Chondrocyte (in vitro differentiated cells): ENCODE measurements at regions not wholly inside any gene's neighbourhood (a gene's known extent, or its start where the extent isn't known, plus 50 kb on each side); places are given as distances from the start of the nearest gene placed in this dataset.

Experiments
- DNase-seq: peaks from one replicate; pipeline ENCODE4 v3.0.0; 2021; ENCODE audit warnings: mixed read lengths, low spot score
- H3K27ac Mint-ChIP-seq: one replicate; pipeline ENCODE4 v1.8.0; 2021; ENCODE audit warnings: mild to moderate bottlenecking, moderate library complexity, mixed read lengths; ENCODE audit not compliant: unreplicated experiment
- H3K27me3 Mint-ChIP-seq: 2 replicates; pipeline ENCODE4 v1.8.0; 2021; ENCODE audit warnings: low read depth, mixed read lengths
- H3K36me3 Mint-ChIP-seq: 2 replicates; pipeline ENCODE4 v1.8.0; 2021; ENCODE audit warnings: low read depth, mixed read lengths
- H3K4me1 Mint-ChIP-seq: 2 replicates; pipeline ENCODE4 v1.8.0; 2021; ENCODE audit warnings: low read depth, mild to moderate bottlenecking, mixed read lengths
- H3K4me3 Mint-ChIP-seq: one replicate; pipeline ENCODE4 v1.8.0; 2021; ENCODE audit warnings: mild to moderate bottlenecking, moderate library complexity, mixed read lengths; ENCODE audit not compliant: unreplicated experiment
- H3K9me3 Mint-ChIP-seq: 2 replicates; pipeline ENCODE4 v1.8.0; 2021; ENCODE audit warnings: low read depth, mixed read lengths
- CTCF ChIP-seq: fragments of 200-600 bp; sonication (generic); IDR thresholded peaks from 2 replicates; pipeline ENCODE4 v1.5.0; 2021; ENCODE audit warnings: antibody characterized with exemption, mild to moderate bottlenecking, moderate library complexity

DNA sequence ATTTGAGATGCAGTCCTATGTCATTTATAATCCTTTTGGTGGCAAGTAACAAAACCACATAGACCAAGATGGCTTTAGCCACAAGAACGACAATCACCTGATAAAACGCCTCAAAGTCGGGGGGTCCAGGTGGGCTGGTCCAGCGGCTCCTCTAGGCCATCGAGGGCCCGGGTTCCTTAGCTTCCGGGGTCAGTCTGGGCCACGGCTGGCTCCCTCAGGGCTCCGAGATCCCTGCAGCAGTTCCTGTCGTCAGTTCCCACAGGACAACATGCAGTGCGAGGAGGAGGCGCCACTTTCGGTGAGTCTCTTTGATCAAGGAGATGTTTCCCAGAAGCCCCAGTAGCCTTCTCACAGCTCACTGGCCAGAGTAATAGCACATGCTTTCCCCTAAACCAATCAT lies 574.6 kb downstream of the AACS start:
- no peak for TF ChIP-seq CTCF
- Mint-ChIP-seq H3K27me3 (no peaks in the 10 kb centered on the region), H3K4me3 (no peak overlapping the region), H3K36me3 (no peaks in the 10 kb centered on the region), H3K27ac (no peak overlapping the region), H3K4me1 (no peaks in the 10 kb centered on the region), H3K9me3 (peaks cover 3% of the 10 kb centered on the region)
- no peak for DNase-seq

DNA sequence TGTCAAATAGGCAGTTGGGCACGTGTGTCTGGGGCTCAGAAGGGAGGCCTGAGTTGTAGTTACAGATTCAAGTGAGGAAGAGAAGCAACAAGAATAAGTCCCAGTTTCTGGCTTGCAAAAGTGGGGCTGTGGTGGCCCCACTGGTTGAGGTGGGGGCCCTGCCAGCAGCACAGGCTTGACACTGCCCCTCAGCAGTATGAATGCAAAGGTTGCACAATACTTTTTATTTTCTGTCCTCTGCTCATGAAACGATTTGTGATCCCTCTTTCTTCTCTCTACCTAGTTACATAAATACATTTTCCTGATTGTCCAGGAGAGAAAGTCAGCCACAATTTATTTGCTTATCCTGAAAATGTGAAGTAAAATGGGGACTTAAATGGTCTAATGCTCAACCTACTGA lies 577.8 kb downstream of the AACS start:
- H3K27me3 Mint-ChIP-seq: no peaks in the 10 kb centered on the region
- H3K27ac Mint-ChIP-seq: no peak overlapping the region
- no peak for TF ChIP-seq CTCF
- H3K36me3 Mint-ChIP-seq: no peaks in the 10 kb centered on the region
- DNase-seq: no peak
- H3K4me3 Mint-ChIP-seq: no peak overlapping the region
- H3K9me3 Mint-ChIP-seq: peaks cover 3% of the 10 kb centered on the region
- no peaks in the 10 kb centered on the region for H3K4me1 Mint-ChIP-seq

- Mint-ChIP-seq H3K36me3 (no peaks in the 10 kb centered on the region), H3K9me3 (peaks cover 3% of the 10 kb centered on the region), H3K27ac (no peak overlapping the region), H3K4me3 (no peak overlapping the region), H3K4me1 (no peaks in the 10 kb centered on the region), H3K27me3 (no peaks in the 10 kb centered on the region)
- no peak for DNase-seq
- no peak for TF ChIP-seq CTCF
Measured at GRCh38 chr12:125645724-125646123, 580.5 kb downstream of the AACS start.

DNA sequence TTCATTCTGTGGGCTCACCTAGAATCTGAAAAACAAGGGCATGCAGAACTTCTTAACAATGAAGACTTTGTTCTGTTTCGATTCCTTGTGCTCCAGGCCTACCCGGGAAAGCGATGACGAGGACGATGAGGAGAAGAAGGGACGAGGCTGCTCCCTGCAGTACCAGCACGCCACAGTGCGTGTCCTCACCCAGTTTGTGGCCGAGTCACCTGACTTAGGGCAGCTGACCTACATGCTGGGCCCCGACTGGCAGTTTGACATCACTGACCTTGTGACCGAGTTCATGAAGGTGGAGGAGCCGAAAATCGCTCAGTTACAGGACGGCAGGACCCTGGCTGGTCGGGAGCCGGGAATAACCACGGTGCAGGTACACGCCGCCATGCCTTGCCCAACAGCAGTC lies 585.4 kb downstream of the AACS start:
- no peak for DNase-seq
- Mint-ChIP-seq H3K9me3 (peaks cover 6% of the 10 kb centered on the region), H3K4me1 (no peaks in the 10 kb centered on the region), H3K4me3 (no peak overlapping the region), H3K27ac (no peak overlapping the region), H3K27me3 (no peaks in the 10 kb centered on the region), H3K36me3 (no peaks in the 10 kb centered on the region)
- no peak for TF ChIP-seq CTCF

- peaks cover 8% of the 10 kb centered on the region for H3K9me3 Mint-ChIP-seq
- no peak overlapping the region for H3K4me3 Mint-ChIP-seq
Measured at GRCh38 chr12:125651625-125652024, 586.4 kb downstream of the AACS start.

More at GRCh38 chr12:125651625-125652024, 586.4 kb downstream of the AACS start:
- H3K4me1 Mint-ChIP-seq: no peaks in the 10 kb centered on the region
- DNase-seq: no peak
- H3K36me3 Mint-ChIP-seq: no peaks in the 10 kb centered on the region
- no peaks in the 10 kb centered on the region for H3K27me3 Mint-ChIP-seq
- no peak overlapping the region for H3K27ac Mint-ChIP-seq
- no peak for TF ChIP-seq CTCF
